HL-60 (cell line): ENCODE measurements at regions not wholly inside any gene's neighbourhood (a gene's known extent, or its start where the extent isn't known, plus 50 kb on each side); places are given as distances from the start of the nearest gene placed in this dataset.

Experiments
- CTCF ChIP-seq: IDR thresholded peaks from one replicate; pipeline ENCODE4 v1.5.1; 2011; ENCODE audit warnings: low read length, control low read depth, inconsistent platforms; ENCODE audit not compliant: insufficient read depth
- POLR2AphosphoS5 ChIP-seq: IDR thresholded peaks from 2 replicates; pipeline ENCODE4 v1.6.1; 2012; ENCODE audit warnings: low read depth
- TF ChIP-seq, protein P1 (sequence below): IDR thresholded peaks from 2 replicates; pipeline ENCODE4 v1.6.1; 2012; ENCODE audit warnings: low read depth; ENCODE audit not compliant: insufficient replicate concordance

- TF ChIP-seq CTCF (no peak), POLR2AphosphoS5 (no peak)
- TF ChIP-seq, protein P1, sequence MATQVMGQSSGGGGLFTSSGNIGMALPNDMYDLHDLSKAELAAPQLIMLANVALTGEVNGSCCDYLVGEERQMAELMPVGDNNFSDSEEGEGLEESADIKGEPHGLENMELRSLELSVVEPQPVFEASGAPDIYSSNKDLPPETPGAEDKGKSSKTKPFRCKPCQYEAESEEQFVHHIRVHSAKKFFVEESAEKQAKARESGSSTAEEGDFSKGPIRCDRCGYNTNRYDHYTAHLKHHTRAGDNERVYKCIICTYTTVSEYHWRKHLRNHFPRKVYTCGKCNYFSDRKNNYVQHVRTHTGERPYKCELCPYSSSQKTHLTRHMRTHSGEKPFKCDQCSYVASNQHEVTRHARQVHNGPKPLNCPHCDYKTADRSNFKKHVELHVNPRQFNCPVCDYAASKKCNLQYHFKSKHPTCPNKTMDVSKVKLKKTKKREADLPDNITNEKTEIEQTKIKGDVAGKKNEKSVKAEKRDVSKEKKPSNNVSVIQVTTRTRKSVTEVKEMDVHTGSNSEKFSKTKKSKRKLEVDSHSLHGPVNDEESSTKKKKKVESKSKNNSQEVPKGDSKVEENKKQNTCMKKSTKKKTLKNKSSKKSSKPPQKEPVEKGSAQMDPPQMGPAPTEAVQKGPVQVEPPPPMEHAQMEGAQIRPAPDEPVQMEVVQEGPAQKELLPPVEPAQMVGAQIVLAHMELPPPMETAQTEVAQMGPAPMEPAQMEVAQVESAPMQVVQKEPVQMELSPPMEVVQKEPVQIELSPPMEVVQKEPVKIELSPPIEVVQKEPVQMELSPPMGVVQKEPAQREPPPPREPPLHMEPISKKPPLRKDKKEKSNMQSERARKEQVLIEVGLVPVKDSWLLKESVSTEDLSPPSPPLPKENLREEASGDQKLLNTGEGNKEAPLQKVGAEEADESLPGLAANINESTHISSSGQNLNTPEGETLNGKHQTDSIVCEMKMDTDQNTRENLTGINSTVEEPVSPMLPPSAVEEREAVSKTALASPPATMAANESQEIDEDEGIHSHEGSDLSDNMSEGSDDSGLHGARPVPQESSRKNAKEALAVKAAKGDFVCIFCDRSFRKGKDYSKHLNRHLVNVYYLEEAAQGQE, result no peak
Observed at GRCh38 chr7:67654642-67655041, 658.0 kb downstream of the TYW1 start.
